Mesenchymal stem cell (in vitro differentiated cells and primary cell): ENCODE measurements at regions not wholly inside any gene's neighbourhood (a gene's known extent, or its start where the extent isn't known, plus 50 kb on each side); places are given as distances from the start of the nearest gene placed in this dataset.
"Not testable (repeated sequence)": the region's sequence is repeated elsewhere in the genome, so short reads cannot be mapped to it uniquely, and the experiment has no call there.

ENCODE experiments used
- DNase-seq: peaks from one replicate; pipeline ENCODE4 v3.0.0-alpha.2; 2013
- H2AFZ ChIP-seq: one replicate; pipeline ENCODE4 v1.6.1; 2013; ENCODE audit warnings: low read depth, mild to moderate bottlenecking, control low read depth, inconsistent platforms, low read length, moderate library complexity
- H2AK5ac ChIP-seq: 2 replicates; pipeline ENCODE4 v1.6.1; 2013; ENCODE audit warnings: low read length, moderate library complexity, mild to moderate bottlenecking, inconsistent platforms; ENCODE audit not compliant: severe bottlenecking
- H2BK120ac ChIP-seq: one replicate; pipeline ENCODE4 v1.6.1; 2013; ENCODE audit warnings: low read depth, mild to moderate bottlenecking, inconsistent platforms, low read length, moderate library complexity
- H2BK12ac ChIP-seq, 2 experiments: one replicate each; pipeline ENCODE4 v1.6.1; 2013; ENCODE audit warnings: inconsistent platforms in 2 of 2, low read length in 2 of 2, mild to moderate bottlenecking in 2 of 2, moderate library complexity in 2 of 2, control low read depth in 1 of 2
- H2BK15ac ChIP-seq: one replicate; pipeline ENCODE4 v1.6.1; 2013; ENCODE audit warnings: mild to moderate bottlenecking, low read depth, inconsistent platforms; ENCODE audit not compliant: poor library complexity, severe bottlenecking
- H2BK5ac ChIP-seq: 2 replicates; pipeline ENCODE4 v1.6.1; 2013; ENCODE audit warnings: low read depth, mild to moderate bottlenecking, low read length, control low read depth, inconsistent platforms; ENCODE audit not compliant: poor library complexity, severe bottlenecking
- H3K14ac ChIP-seq, 2 experiments: one replicate each; pipeline ENCODE4 v1.6.1; 2013; ENCODE audit warnings: inconsistent platforms in 2 of 2, low read length in 2 of 2, control low read depth in 1 of 2, mild to moderate bottlenecking in 1 of 2, moderate library complexity in 1 of 2
- H3K18ac ChIP-seq, 2 experiments: one replicate each; pipeline ENCODE4 v1.6.1; 2013; ENCODE audit warnings: inconsistent platforms in 2 of 2, low read length in 2 of 2, control low read depth in 1 of 2, low read depth in 1 of 2, mild to moderate bottlenecking in 1 of 2
- H3K23ac ChIP-seq, 2 experiments: one replicate each; pipeline ENCODE4 v1.6.1; 2013; ENCODE audit warnings: inconsistent platforms in 2 of 2, low read length in 2 of 2, mild to moderate bottlenecking in 2 of 2, moderate library complexity in 2 of 2, control low read depth in 1 of 2
- H3K27ac ChIP-seq: 2 replicates; pipeline ENCODE4 v1.5.1; 2013; ENCODE audit warnings: mild to moderate bottlenecking, moderate library complexity, low read length, control low read depth, inconsistent platforms; ENCODE audit not compliant: poor library complexity, severe bottlenecking
- H3K27me3 ChIP-seq, 2 experiments: 2 replicates each; pipeline versions ENCODE4 v1.6.1 to v1.7.0; 2013; ENCODE audit warnings: low read length in 2 of 2, mild to moderate bottlenecking in 2 of 2, moderate library complexity in 2 of 2, control low read depth in 1 of 2, inconsistent platforms in 1 of 2; ENCODE audit not compliant: control insufficient read depth in 1 of 2, insufficient read depth in 1 of 2
- H3K36me3 ChIP-seq, 2 experiments: 2 replicates each; pipeline versions ENCODE4 v1.6.1 to v1.7.0; 2013; ENCODE audit warnings: low read length in 2 of 2, control low read depth in 1 of 2, inconsistent platforms in 1 of 2, low read depth in 1 of 2, mild to moderate bottlenecking in 1 of 2; ENCODE audit not compliant: insufficient read depth in 2 of 2, control insufficient read depth in 1 of 2
- H3K4ac ChIP-seq, 2 experiments: one replicate each; pipeline ENCODE4 v1.6.1; 2013; ENCODE audit warnings: inconsistent platforms in 2 of 2, low read length in 2 of 2, mild to moderate bottlenecking in 2 of 2, moderate library complexity in 2 of 2, control low read depth in 1 of 2, low read depth in 1 of 2
- H3K4me1 ChIP-seq: 2 replicates; pipeline ENCODE4 v1.6.1; 2013; ENCODE audit warnings: low read depth, low read length, control low read depth; ENCODE audit not compliant: control insufficient read depth, insufficient read depth
- H3K4me2 ChIP-seq: 2 replicates; pipeline ENCODE4 v1.6.1; 2013; ENCODE audit warnings: low read length, mild to moderate bottlenecking, inconsistent platforms; ENCODE audit not compliant: poor library complexity, severe bottlenecking
- H3K4me3 ChIP-seq, 2 experiments: 2 replicates each; pipeline versions ENCODE4 v1.5.1 to v1.7.0; 2013; ENCODE audit warnings: low read length in 2 of 2, mild to moderate bottlenecking in 2 of 2, control low read depth in 1 of 2, low read depth in 1 of 2; ENCODE audit not compliant: insufficient read depth in 1 of 2
- H3K79me1 ChIP-seq: replicated peaks from 2 replicates; pipeline ENCODE4 v1.6.1; 2013; ENCODE audit warnings: mild to moderate bottlenecking, control low read depth, low read length, inconsistent platforms; ENCODE audit not compliant: poor library complexity, severe bottlenecking
- H3K9ac ChIP-seq: 2 replicates; pipeline ENCODE4 v1.7.0; 2013; ENCODE audit warnings: mild to moderate bottlenecking, low read length, moderate library complexity
- H3K9me3 ChIP-seq: 2 replicates; pipeline ENCODE4 v1.7.0; 2013; ENCODE audit warnings: mild to moderate bottlenecking, low read length; ENCODE audit not compliant: control insufficient read depth
- H4K8ac ChIP-seq: one replicate; pipeline ENCODE4 v1.6.1; 2013; ENCODE audit warnings: inconsistent platforms, mild to moderate bottlenecking, low read length, moderate library complexity
- H4K91ac ChIP-seq: one replicate; pipeline ENCODE4 v1.6.1; 2013; ENCODE audit warnings: mild to moderate bottlenecking, low read length, inconsistent platforms
- WGBS: methylation state at CpG from one replicate; pipeline ENCODE4 v1.1.7; 2013; ENCODE audit warnings: mixed read lengths; 5-methylcytosine and 5-hydroxymethylcytosine counted together

- H3K23ac ChIP-seq, H4K8ac ChIP-seq, H4K91ac ChIP-seq, H2BK120ac ChIP-seq, H3K79me1 ChIP-seq, H2BK12ac ChIP-seq, H2BK15ac ChIP-seq, H3K4me3 ChIP-seq, H3K18ac ChIP-seq, H3K27me3 ChIP-seq, H3K9me3 ChIP-seq, H3K14ac ChIP-seq, DNase-seq, H3K36me3 ChIP-seq, H3K27ac ChIP-seq, H3K4me2 ChIP-seq, H2AK5ac ChIP-seq, H2BK5ac ChIP-seq, H3K9ac ChIP-seq, H2AFZ ChIP-seq, H3K4ac ChIP-seq, H3K4me1 ChIP-seq: not testable (repeated sequence)
These were observed 99.8 kb upstream of the FOXQ1 start for GRCh38 chr6:1212138-1212537.

GRCh38 chr6:1210631-1211030, 101.3 kb upstream of the FOXQ1 start:
- not testable (repeated sequence) for H2BK5ac ChIP-seq, H3K36me3 ChIP-seq, DNase-seq, H3K4me2 ChIP-seq, H3K27me3 ChIP-seq, H3K4me3 ChIP-seq, H2AK5ac ChIP-seq, H2BK15ac ChIP-seq, H4K91ac ChIP-seq, H3K9me3 ChIP-seq, H3K4me1 ChIP-seq, H4K8ac ChIP-seq, H3K14ac ChIP-seq, H3K23ac ChIP-seq, H3K4ac ChIP-seq, H3K27ac ChIP-seq, H2BK12ac ChIP-seq, H2AFZ ChIP-seq, H3K18ac ChIP-seq, H2BK120ac ChIP-seq, H3K79me1 ChIP-seq, H3K9ac ChIP-seq
- WGBS, result no CpG with 5 or more reads among the region's 1 CpG

- H3K4ac ChIP-seq, result no peak overlapping the region
- no peak overlapping the region for H4K91ac ChIP-seq
- H2BK15ac ChIP-seq, result no peak overlapping the region
- no peak overlapping the region for H3K23ac ChIP-seq
- H2BK5ac ChIP-seq, result no peak overlapping the region
- H3K4me2 ChIP-seq, result no peak overlapping the region
- no peak overlapping the region for H3K14ac ChIP-seq
- no peak overlapping the region for H2AFZ ChIP-seq
- no peaks in the 10 kb centered on the region for H3K9me3 ChIP-seq
- no peak overlapping the region for H3K9ac ChIP-seq
- no peak overlapping the region for H3K4me3 ChIP-seq
- WGBS, result no CpG with 5 or more reads among the region's 2 CpGs
- H4K8ac ChIP-seq, result no peak overlapping the region
- H3K27me3 ChIP-seq, result no peaks in the 10 kb centered on the region
- no peak overlapping the region for H2AK5ac ChIP-seq
- no peaks in the 10 kb centered on the region for H3K79me1 ChIP-seq
- DNase-seq, result peak; percentile 13
- no peaks in the 10 kb centered on the region for H3K4me1 ChIP-seq
- H3K18ac ChIP-seq, result no peak overlapping the region
- H3K27ac ChIP-seq, result no peak overlapping the region
- H3K36me3 ChIP-seq, result no peaks in the 10 kb centered on the region
- no peak overlapping the region for H2BK120ac ChIP-seq
- no peak overlapping the region for H2BK12ac ChIP-seq
These were observed 103.0 kb upstream of the FOXQ1 start for GRCh38 chr6:1208876-1209275.

- Histone ChIP-seq H2AK5ac (no peak overlapping the region), H4K8ac (no peak overlapping the region), H2BK15ac (no peak overlapping the region), H3K9ac (no peak overlapping the region), H3K4me3 (no peak overlapping the region), H3K18ac (no peak overlapping the region), H3K36me3 (no peaks in the 10 kb centered on the region), H3K4me1 (peaks cover 1% of the 10 kb centered on the region), H4K91ac (no peak overlapping the region), H3K23ac (no peak overlapping the region), H2AFZ (no peak overlapping the region), H3K4ac (no peak overlapping the region), H3K9me3 (no peaks in the 10 kb centered on the region), H2BK12ac (no peak overlapping the region), H2BK120ac (no peak overlapping the region), H3K27ac (no peak overlapping the region), H3K4me2 (no peak overlapping the region), H3K79me1 (no peaks in the 10 kb centered on the region), H3K27me3 (no peaks in the 10 kb centered on the region), H3K14ac (no peak overlapping the region), H2BK5ac (no peak overlapping the region)
- WGBS, result 78% methylated on average over 5 of the region's 5 CpGs
- no peak for DNase-seq
These were observed 108.4 kb upstream of the FOXQ1 start for GRCh38 chr6:1203546-1203945.
